ENCODE measurements at regions not wholly inside any gene's neighbourhood (a gene's known extent, or its start where the extent isn't known, plus 50 kb on each side); places are given as distances from the start of the nearest gene placed in this dataset.

DNA sequence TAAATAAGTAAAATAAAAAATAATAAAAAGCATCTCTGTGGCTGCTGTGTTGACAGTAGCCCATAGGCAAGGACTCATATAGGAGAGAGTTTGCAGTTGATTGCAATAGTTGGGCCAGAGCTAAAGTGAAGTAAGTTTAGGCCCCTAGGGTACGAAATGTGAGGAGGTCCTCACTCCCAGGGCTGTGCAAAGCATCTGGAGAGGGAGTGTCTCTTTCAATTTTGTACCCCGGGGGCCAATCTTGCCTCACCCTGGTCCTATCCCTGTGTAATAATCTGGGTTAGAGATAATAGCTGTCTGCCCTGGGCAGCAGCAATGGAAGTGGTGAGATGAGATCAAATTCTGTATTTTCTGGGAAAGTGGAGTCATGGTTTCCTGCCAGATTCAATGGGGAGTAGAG, 365.7 kb downstream of the GATA3 start:
- Histone ChIP-seq H3K4me1 (ENCODE audit: control insufficient read depth in 2 of 2, insufficient read depth in 2 of 2, low read length in 2 of 2) (peaks cover 6 to 8% of the 10 kb centered on the region in 2 donors), H3K36me3 (ENCODE audit: control insufficient read depth in 2 of 2, insufficient read depth in 2 of 2, low read length in 1 of 2) (no peaks in the 10 kb centered on the region), H3K4me3 (ENCODE audit: low read length in 2 of 2) (no peak overlapping the region), H3K27me3 (ENCODE audit: control insufficient read depth in 2 of 2, insufficient read depth in 1 of 2, low read length in 1 of 2) (no peaks in the 10 kb centered on the region), H3K9me3 (ENCODE audit: control insufficient read depth in 2 of 2, insufficient read depth in 1 of 2, low read length in 1 of 2) (no peaks in the 10 kb centered on the region), H3K27ac (ENCODE audit: low read depth in 1 of 2, low read length in 1 of 2) (no peak overlapping the region)
- 98% methylated on average over 2 of the region's 2 CpGs for whole genome bisulfite sequencing
- no peak for DNase-seq (ENCODE audit: low read depth in 6 of 9, low spot score in 9 of 9)

- Histone ChIP-seq H3K27me3 (ENCODE audit: control insufficient read depth in 2 of 2, insufficient read depth in 1 of 2, low read length in 1 of 2) (no peaks in the 10 kb centered on the region), H3K9me3 (ENCODE audit: control insufficient read depth in 2 of 2, insufficient read depth in 1 of 2, low read length in 1 of 2) (no peaks in the 10 kb centered on the region), H3K36me3 (ENCODE audit: control insufficient read depth in 2 of 2, insufficient read depth in 2 of 2, low read length in 1 of 2) (no peaks in the 10 kb centered on the region), H3K4me1 (ENCODE audit: control insufficient read depth in 2 of 2, insufficient read depth in 2 of 2, low read length in 2 of 2) (peaks cover 6% of the 10 kb centered on the region in 2 donors), H3K27ac (ENCODE audit: low read depth in 1 of 2, low read length in 1 of 2) (no peak overlapping the region), H3K4me3 (ENCODE audit: low read length in 2 of 2) (no peak overlapping the region)
- peak in 1 of 9 donors; percentile 18 for DNase-seq (ENCODE audit: low read depth in 6 of 9, low spot score in 9 of 9)
- 73% methylated on average over 3 of the region's 3 CpGs for WGBS
These were observed 370.2 kb downstream of the GATA3 start for GRCh38 chr10:8424555-8425211.

GRCh38 chr10:8428654-8429053, 374.2 kb downstream of the GATA3 start:
- WGBS = 98% methylated on average over 4 of the region's 4 CpGs
- H3K36me3 ChIP-seq (ENCODE audit: control insufficient read depth in 2 of 2, insufficient read depth in 2 of 2, low read length in 1 of 2) = no peaks in the 10 kb centered on the region
- no peaks in the 10 kb centered on the region for H3K9me3 ChIP-seq (ENCODE audit: control insufficient read depth in 2 of 2, insufficient read depth in 1 of 2, low read length in 1 of 2)
- H3K4me1 ChIP-seq (ENCODE audit: control insufficient read depth in 2 of 2, insufficient read depth in 2 of 2, low read length in 2 of 2) = peaks cover 14 to 23% of the 10 kb centered on the region in 2 donors
- no peak overlapping the region for H3K27ac ChIP-seq (ENCODE audit: low read depth in 1 of 2, low read length in 1 of 2)
- no peaks in the 10 kb centered on the region for H3K27me3 ChIP-seq (ENCODE audit: control insufficient read depth in 2 of 2, insufficient read depth in 1 of 2, low read length in 1 of 2)
- no peak overlapping the region for H3K4me3 ChIP-seq (ENCODE audit: low read length in 2 of 2)
- no peak for DNase-seq (ENCODE audit: low read depth in 6 of 9, low spot score in 9 of 9)

DNA sequence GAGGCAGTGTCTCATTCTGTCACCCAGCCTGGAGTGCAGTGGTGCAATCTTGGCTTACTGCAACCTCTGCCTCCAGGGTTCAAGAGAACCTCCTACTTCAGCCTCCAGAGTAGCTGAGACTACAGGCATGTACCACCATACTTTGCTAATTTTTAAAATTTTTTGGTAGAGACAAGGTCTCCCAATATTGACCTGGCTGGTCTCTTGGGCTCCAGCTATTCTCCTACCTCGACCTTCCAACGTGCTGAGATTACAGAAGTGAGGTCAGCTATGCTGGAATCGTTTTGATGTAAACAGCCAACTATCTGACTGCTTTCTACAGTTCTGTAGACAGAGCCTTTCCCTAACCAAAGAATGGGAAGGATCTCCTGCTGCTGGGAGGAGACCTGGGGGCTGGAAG, 375.8 kb downstream of the GATA3 start:
- Histone ChIP-seq H3K9me3 (ENCODE audit: control insufficient read depth in 2 of 2, insufficient read depth in 1 of 2, low read length in 1 of 2) (no peaks in the 10 kb centered on the region), H3K36me3 (ENCODE audit: control insufficient read depth in 2 of 2, insufficient read depth in 2 of 2, low read length in 1 of 2) (no peaks in the 10 kb centered on the region), H3K27ac (ENCODE audit: low read depth in 1 of 2, low read length in 1 of 2) (no peak overlapping the region), H3K4me3 (ENCODE audit: low read length in 2 of 2) (no peak overlapping the region), H3K4me1 (ENCODE audit: control insufficient read depth in 2 of 2, insufficient read depth in 2 of 2, low read length in 2 of 2) (peaks cover 8 to 18% of the 10 kb centered on the region in 2 donors), H3K27me3 (ENCODE audit: control insufficient read depth in 2 of 2, insufficient read depth in 1 of 2, low read length in 1 of 2) (no peaks in the 10 kb centered on the region)
- DNase-seq (ENCODE audit: low read depth in 6 of 9, low spot score in 9 of 9) = no peak
- WGBS = 93% methylated on average over 3 of the region's 3 CpGs

DNA sequence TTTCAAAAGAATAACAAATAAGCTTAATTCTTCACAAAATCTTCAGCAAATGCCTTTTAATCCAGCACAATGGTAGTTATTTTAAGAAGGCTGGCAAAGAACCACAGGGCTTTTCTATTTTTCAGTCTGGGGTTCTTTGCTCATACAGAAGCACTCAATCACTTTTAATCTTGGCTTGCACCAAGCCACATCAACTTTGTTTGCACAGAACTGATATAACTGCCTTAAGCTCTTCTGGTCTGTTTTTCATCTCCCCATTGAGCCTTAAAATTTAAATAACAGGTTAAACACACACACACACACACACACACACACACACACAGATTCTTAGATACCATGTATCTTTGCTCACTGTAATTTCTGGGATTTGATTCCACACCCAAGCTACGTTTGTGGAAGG, 377.0 kb downstream of the GATA3 start:
- Histone ChIP-seq H3K27me3 (ENCODE audit: control insufficient read depth in 2 of 2, insufficient read depth in 1 of 2, low read length in 1 of 2) (no peaks in the 10 kb centered on the region), H3K4me1 (ENCODE audit: control insufficient read depth in 2 of 2, insufficient read depth in 2 of 2, low read length in 2 of 2) (peaks cover 8 to 21% of the 10 kb centered on the region in 2 donors), H3K4me3 (ENCODE audit: low read length in 2 of 2) (no peak overlapping the region), H3K9me3 (ENCODE audit: control insufficient read depth in 2 of 2, insufficient read depth in 1 of 2, low read length in 1 of 2) (no peaks in the 10 kb centered on the region), H3K27ac (ENCODE audit: low read depth in 1 of 2, low read length in 1 of 2) (no peak overlapping the region), H3K36me3 (ENCODE audit: control insufficient read depth in 2 of 2, insufficient read depth in 2 of 2, low read length in 1 of 2) (no peaks in the 10 kb centered on the region)
- WGBS = 94% methylated on average over 1 of the region's 1 CpG
- DNase-seq (ENCODE audit: low read depth in 6 of 9, low spot score in 9 of 9) = peak in 1 of 9 donors; percentile 48

GRCh38 chr10:8435186-8436055, 380.9 kb downstream of the GATA3 start:
- DNase-seq (ENCODE audit: low read depth in 6 of 9, low spot score in 9 of 9) = no peak
- WGBS = 96% methylated on average over 10 of the region's 10 CpGs

DNA sequence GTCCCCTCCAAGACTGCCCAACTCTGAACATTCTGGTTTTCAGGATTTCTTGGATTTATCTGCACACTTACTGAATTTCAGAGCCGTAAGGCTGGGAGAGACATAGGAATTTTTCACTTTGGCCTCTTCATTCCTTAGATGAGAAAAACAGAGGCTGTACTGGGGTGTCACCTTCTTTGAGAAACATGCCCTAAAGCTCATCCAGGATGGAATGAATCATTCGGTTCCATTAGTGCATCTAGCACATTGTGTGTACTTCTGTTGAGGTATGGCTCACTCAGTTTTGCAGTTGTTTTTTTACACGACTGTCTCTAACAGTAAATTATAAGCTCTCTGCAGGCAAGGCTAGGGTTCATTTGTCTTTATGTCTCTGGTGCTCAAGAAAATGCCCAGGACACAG, 383.4 kb downstream of the GATA3 start:
- Histone ChIP-seq H3K27ac (ENCODE audit: low read depth in 1 of 2, low read length in 1 of 2) (no peak overlapping the region), H3K4me3 (ENCODE audit: low read length in 2 of 2) (no peak overlapping the region), H3K36me3 (ENCODE audit: control insufficient read depth in 2 of 2, insufficient read depth in 2 of 2, low read length in 1 of 2) (no peaks in the 10 kb centered on the region), H3K4me1 (ENCODE audit: control insufficient read depth in 2 of 2, insufficient read depth in 2 of 2, low read length in 2 of 2) (peaks cover 9 to 26% of the 10 kb centered on the region in 2 donors), H3K27me3 (ENCODE audit: control insufficient read depth in 2 of 2, insufficient read depth in 1 of 2, low read length in 1 of 2) (no peaks in the 10 kb centered on the region), H3K9me3 (ENCODE audit: control insufficient read depth in 2 of 2, insufficient read depth in 1 of 2, low read length in 1 of 2) (no peaks in the 10 kb centered on the region)
- no peak for DNase-seq (ENCODE audit: low read depth in 6 of 9, low spot score in 9 of 9)
- 98% methylated on average over 3 of the region's 3 CpGs for WGBS

More at GRCh38 chr10:8435186-8436055, 380.9 kb downstream of the GATA3 start:
- Histone ChIP-seq H3K4me3 (ENCODE audit: low read length in 2 of 2) (no peak overlapping the region), H3K9me3 (ENCODE audit: control insufficient read depth in 2 of 2, insufficient read depth in 1 of 2, low read length in 1 of 2) (no peaks in the 10 kb centered on the region), H3K4me1 (ENCODE audit: control insufficient read depth in 2 of 2, insufficient read depth in 2 of 2, low read length in 2 of 2) (peaks cover 17 to 43% of the 10 kb centered on the region in 2 donors), H3K27me3 (ENCODE audit: control insufficient read depth in 2 of 2, insufficient read depth in 1 of 2, low read length in 1 of 2) (no peaks in the 10 kb centered on the region), H3K27ac (ENCODE audit: low read depth in 1 of 2, low read length in 1 of 2) (no peak overlapping the region), H3K36me3 (ENCODE audit: control insufficient read depth in 2 of 2, insufficient read depth in 2 of 2, low read length in 1 of 2) (no peaks in the 10 kb centered on the region)

DNA sequence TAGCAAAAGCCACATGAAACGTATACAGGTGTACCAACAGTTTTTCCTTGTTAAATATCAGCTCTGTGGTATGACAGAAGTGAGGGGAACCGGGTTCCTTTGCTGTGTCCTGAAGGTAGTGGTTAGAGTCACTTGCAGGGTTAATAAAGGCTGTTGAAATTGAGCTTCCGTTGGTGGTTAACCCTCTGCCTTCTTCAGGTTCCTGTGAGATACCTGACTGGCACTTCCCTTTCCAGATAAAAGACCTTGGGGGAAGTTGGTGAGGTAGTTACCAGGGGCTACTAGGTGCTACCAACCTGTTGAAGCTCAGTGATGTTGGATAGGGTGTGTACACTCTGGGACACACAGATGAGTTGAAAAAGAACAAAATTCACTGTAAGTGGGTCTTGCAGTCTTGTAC, 384.1 kb downstream of the GATA3 start:
- peaks cover 9 to 32% of the 10 kb centered on the region in 2 donors for H3K4me1 ChIP-seq (ENCODE audit: control insufficient read depth in 2 of 2, insufficient read depth in 2 of 2, low read length in 2 of 2)
- WGBS = 5% methylated on average over 3 of the region's 3 CpGs
- no peaks in the 10 kb centered on the region for H3K9me3 ChIP-seq (ENCODE audit: control insufficient read depth in 2 of 2, insufficient read depth in 1 of 2, low read length in 1 of 2)
- H3K36me3 ChIP-seq (ENCODE audit: control insufficient read depth in 2 of 2, insufficient read depth in 2 of 2, low read length in 1 of 2) = no peaks in the 10 kb centered on the region
- H3K4me3 ChIP-seq (ENCODE audit: low read length in 2 of 2) = no peak overlapping the region
- DNase-seq (ENCODE audit: low read depth in 6 of 9, low spot score in 9 of 9) = peak in 5 of 9 donors; percentile 28 to 77 (median 38)
- peak overlapping the region in 1 of 2 donors; percentile 27 for H3K27ac ChIP-seq (ENCODE audit: low read depth in 1 of 2, low read length in 1 of 2)
- H3K27me3 ChIP-seq (ENCODE audit: control insufficient read depth in 2 of 2, insufficient read depth in 1 of 2, low read length in 1 of 2) = no peaks in the 10 kb centered on the region

- Histone ChIP-seq H3K4me3 (ENCODE audit: low read length in 2 of 2) (no peak overlapping the region), H3K36me3 (ENCODE audit: control insufficient read depth in 2 of 2, insufficient read depth in 2 of 2, low read length in 1 of 2) (no peaks in the 10 kb centered on the region), H3K4me1 (ENCODE audit: control insufficient read depth in 2 of 2, insufficient read depth in 2 of 2, low read length in 2 of 2) (peaks cover 9 to 35% of the 10 kb centered on the region in 2 donors), H3K27me3 (ENCODE audit: control insufficient read depth in 2 of 2, insufficient read depth in 1 of 2, low read length in 1 of 2) (no peaks in the 10 kb centered on the region), H3K9me3 (ENCODE audit: control insufficient read depth in 2 of 2, insufficient read depth in 1 of 2, low read length in 1 of 2) (no peaks in the 10 kb centered on the region), H3K27ac (ENCODE audit: low read depth in 1 of 2, low read length in 1 of 2) (peak overlapping the region in 1 of 2 donors; percentile 27)
- 97% methylated on average over 1 of the region's 1 CpG for WGBS
- no peak for DNase-seq (ENCODE audit: low read depth in 6 of 9, low spot score in 9 of 9)
These were observed 384.6 kb downstream of the GATA3 start for GRCh38 chr10:8439040-8439439.
